Panc1 (cell line): ENCODE measurements at regions not wholly inside any gene's neighbourhood (a gene's known extent, or its start where the extent isn't known, plus 50 kb on each side); places are given as distances from the start of the nearest gene placed in this dataset.

ENCODE experiments used
- POLR2AphosphoS5 ChIP-seq: IDR thresholded peaks from 2 replicates; pipeline ENCODE4 v1.6.1; 2012; ENCODE audit warnings: mild to moderate bottlenecking, low read depth, low read length, moderate library complexity
- REST ChIP-seq, 2 experiments: IDR thresholded peaks; 2 replicates each; pipeline ENCODE4 v1.6.1; 2011 to 2012; ENCODE audit warnings: low read depth in 2 of 2, control low read depth in 1 of 2, low read length in 1 of 2, mild to moderate bottlenecking in 1 of 2, moderate library complexity in 1 of 2; ENCODE audit not compliant: insufficient read depth in 1 of 2
- SIN3A ChIP-seq: IDR thresholded peaks from 2 replicates; pipeline ENCODE4 v1.6.1; 2012; ENCODE audit warnings: low read depth, mild to moderate bottlenecking, low read length, moderate library complexity, borderline replicate concordance; ENCODE audit not compliant: insufficient read depth
- TCF7L2 ChIP-seq: IDR thresholded peaks from 2 replicates; pipeline ENCODE4 v1.6.1; 2011; ENCODE audit warnings: mild to moderate bottlenecking, low read depth, low read length, inconsistent platforms
- TF ChIP-seq, protein P1 (sequence below): fragments of 450-650 bp; IDR thresholded peaks from 2 replicates; pipeline ENCODE4 v1.5.1; 2017; ENCODE audit warnings: mild to moderate bottlenecking

DNA sequence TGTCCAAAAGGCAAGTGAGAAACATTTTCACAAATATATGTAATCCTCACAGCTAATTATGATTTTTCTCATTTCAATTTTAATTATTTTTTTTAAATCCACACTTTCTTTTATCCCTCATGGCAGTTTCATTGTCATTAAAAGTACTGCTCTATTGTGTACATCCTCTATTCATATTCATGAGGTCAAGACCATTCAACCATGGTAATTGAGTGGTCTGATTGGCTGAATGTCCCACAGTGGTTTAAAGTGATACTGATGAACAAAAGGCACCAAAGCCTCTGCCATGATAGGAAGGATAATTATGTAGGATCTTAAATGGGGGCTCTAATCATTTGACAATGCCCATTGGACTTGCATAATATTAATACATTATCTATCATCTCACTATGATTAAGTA is 108.4 kb upstream of the EPHA4 start:
- TF ChIP-seq, protein P1, sequence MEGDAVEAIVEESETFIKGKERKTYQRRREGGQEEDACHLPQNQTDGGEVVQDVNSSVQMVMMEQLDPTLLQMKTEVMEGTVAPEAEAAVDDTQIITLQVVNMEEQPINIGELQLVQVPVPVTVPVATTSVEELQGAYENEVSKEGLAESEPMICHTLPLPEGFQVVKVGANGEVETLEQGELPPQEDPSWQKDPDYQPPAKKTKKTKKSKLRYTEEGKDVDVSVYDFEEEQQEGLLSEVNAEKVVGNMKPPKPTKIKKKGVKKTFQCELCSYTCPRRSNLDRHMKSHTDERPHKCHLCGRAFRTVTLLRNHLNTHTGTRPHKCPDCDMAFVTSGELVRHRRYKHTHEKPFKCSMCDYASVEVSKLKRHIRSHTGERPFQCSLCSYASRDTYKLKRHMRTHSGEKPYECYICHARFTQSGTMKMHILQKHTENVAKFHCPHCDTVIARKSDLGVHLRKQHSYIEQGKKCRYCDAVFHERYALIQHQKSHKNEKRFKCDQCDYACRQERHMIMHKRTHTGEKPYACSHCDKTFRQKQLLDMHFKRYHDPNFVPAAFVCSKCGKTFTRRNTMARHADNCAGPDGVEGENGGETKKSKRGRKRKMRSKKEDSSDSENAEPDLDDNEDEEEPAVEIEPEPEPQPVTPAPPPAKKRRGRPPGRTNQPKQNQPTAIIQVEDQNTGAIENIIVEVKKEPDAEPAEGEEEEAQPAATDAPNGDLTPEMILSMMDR, result no peak
- no peak for TF ChIP-seq POLR2AphosphoS5
- no peak for TF ChIP-seq TCF7L2
- no peak for TF ChIP-seq REST (IDR thresholded peaks at IDR 0.05; ENCODE audit: insufficient read depth in 1 of 2, low read depth in 2 of 2, low read length in 1 of 2)
- TF ChIP-seq SIN3A, result no peak
